Liver (tissue), 3 donors: ENCODE measurements at regions not wholly inside any gene's neighbourhood (a gene's known extent, or its start where the extent isn't known, plus 50 kb on each side); places are given as distances from the start of the nearest gene placed in this dataset.

Experiments
- ATF3 ChIP-seq: IDR thresholded peaks from 2 replicates; pipeline ENCODE4 v1.6.1; 2016; ENCODE audit warnings: antibody characterized with exemption
- CTCF ChIP-seq: fragments of 150-350 bp; IDR thresholded peaks from 2 replicates; pipeline ENCODE4 v1.5.1; 2017; ENCODE audit warnings: improper control_type of control experiment, low read depth, low read length; ENCODE audit not compliant: missing input control
- EGR1 ChIP-seq, 2 donors: IDR thresholded peaks; 2 replicates each; pipeline ENCODE4 v1.6.1; 2016 to 2018; ENCODE audit warnings: antibody characterized with exemption in 2 of 2, low read depth in 2 of 2
- FOXA1 ChIP-seq: IDR thresholded peaks from 2 replicates; pipeline ENCODE4 v1.6.1; 2016; ENCODE audit warnings: antibody characterized with exemption
- FOXA2 ChIP-seq: IDR thresholded peaks from 2 replicates; pipeline ENCODE4 v1.6.1; 2016; ENCODE audit warnings: antibody characterized with exemption
- HNF4A ChIP-seq, 2 donors: conservative IDR thresholded peaks; 2 replicates each; pipeline ENCODE4 v1.6.1; 2016; ENCODE audit warnings: antibody characterized with exemption in 2 of 2, mild to moderate bottlenecking in 2 of 2
- HNF4G ChIP-seq: IDR thresholded peaks from 2 replicates; pipeline ENCODE4 v1.6.1; 2016; ENCODE audit warnings: antibody characterized with exemption
- RAD21 ChIP-seq, 2 donors: IDR thresholded peaks; 2 replicates each; pipeline ENCODE4 v1.6.1; 2016; ENCODE audit warnings: antibody characterized with exemption in 2 of 2, mild to moderate bottlenecking in 2 of 2
- REST ChIP-seq: IDR thresholded peaks from 2 replicates; pipeline ENCODE4 v1.6.1; 2016; ENCODE audit warnings: antibody characterized with exemption, mild to moderate bottlenecking
- SP1 ChIP-seq: IDR thresholded peaks from 2 replicates; pipeline ENCODE4 v1.6.1; 2018; ENCODE audit warnings: antibody characterized with exemption, mild to moderate bottlenecking
- YY1 ChIP-seq: IDR thresholded peaks from 2 replicates; pipeline ENCODE4 v1.6.1; 2016; ENCODE audit warnings: antibody characterized with exemption, mild to moderate bottlenecking
- ZBTB33 ChIP-seq: IDR thresholded peaks from 2 replicates; pipeline ENCODE4 v1.6.1; 2016; ENCODE audit warnings: antibody characterized with exemption
- donor health status: healthy.
- donor health status: healthy.

GRCh38 chr17:15884731-15885130 is 60.2 kb upstream of the ADORA2B start:
- no peak for TF ChIP-seq CTCF
- no peak for TF ChIP-seq HNF4A (conservative IDR thresholded peaks at IDR 0.05)
- no peak for TF ChIP-seq REST
- no peak for TF ChIP-seq FOXA2
- TF ChIP-seq ZBTB33: no peak
- no peak for TF ChIP-seq YY1
- no peak for TF ChIP-seq HNF4G
- TF ChIP-seq SP1: no peak
- no peak for TF ChIP-seq EGR1 (IDR thresholded peaks at IDR 0.05; ENCODE audit: low read depth in 2 of 2)
- TF ChIP-seq RAD21 (IDR thresholded peaks at IDR 0.05): no peak
- no peak for TF ChIP-seq ATF3
- TF ChIP-seq FOXA1: no peak
